ENCODE measurements at regions not wholly inside any gene's neighbourhood (a gene's known extent, or its start where the extent isn't known, plus 50 kb on each side); places are given as distances from the start of the nearest gene placed in this dataset.
A peak's percentile ranks its signal among the peaks of the same experiment; 100 is the strongest.

- peak; percentile 96 for DNase-seq (ENCODE audit: low spot score)
Measured at GRCh38 chr1:212558693-212559480, 49.7 kb upstream of the ATF3 start.
